HG03045 (cell line): ENCODE measurements at regions not wholly inside any gene's neighbourhood (a gene's known extent, or its start where the extent isn't known, plus 50 kb on each side); places are given as distances from the start of the nearest gene placed in this dataset.
"Not testable (repeated sequence)": the region's sequence is repeated elsewhere in the genome, so short reads cannot be mapped to it uniquely, and the experiment has no call there.

Source experiments
- ATAC-seq: cut with Tn5 transposase; IDR thresholded peaks from one replicate; pipeline ENCODE4 v1.9.1; 2021; ENCODE audit warnings: mild to moderate bottlenecking, moderate library complexity; ENCODE audit not compliant: unreplicated experiment

GRCh38 chr1:186775881-186776560, 52.7 kb upstream of the PLA2G4A start:
- ATAC-seq, result no peak

DNA sequence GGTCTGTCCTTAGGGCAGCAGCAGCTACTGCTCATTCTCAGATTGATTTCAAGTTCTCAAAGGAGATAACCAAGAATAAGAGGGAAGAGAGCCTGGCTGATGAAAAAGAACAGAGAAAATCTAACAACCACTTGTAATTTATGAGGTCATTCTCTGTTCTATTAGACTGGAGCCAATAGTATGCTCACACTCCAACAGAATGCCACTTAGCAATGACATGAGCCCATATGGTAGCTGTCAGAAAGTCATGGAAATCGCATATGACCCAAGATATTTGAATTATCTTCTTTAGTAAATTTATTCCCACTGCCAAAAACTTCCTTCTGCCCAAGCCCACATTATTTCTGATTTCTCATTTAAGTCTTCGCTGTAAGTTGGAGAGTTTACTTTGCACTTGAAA, 53.7 kb upstream of the PLA2G4A start:
- ATAC-seq, result no peak

GRCh38 chr1:186772228-186772627, 56.5 kb upstream of the PLA2G4A start:
- no peak for ATAC-seq

- no peak for ATAC-seq
Measured at GRCh38 chr1:186770421-186770820, 58.3 kb upstream of the PLA2G4A start.

DNA sequence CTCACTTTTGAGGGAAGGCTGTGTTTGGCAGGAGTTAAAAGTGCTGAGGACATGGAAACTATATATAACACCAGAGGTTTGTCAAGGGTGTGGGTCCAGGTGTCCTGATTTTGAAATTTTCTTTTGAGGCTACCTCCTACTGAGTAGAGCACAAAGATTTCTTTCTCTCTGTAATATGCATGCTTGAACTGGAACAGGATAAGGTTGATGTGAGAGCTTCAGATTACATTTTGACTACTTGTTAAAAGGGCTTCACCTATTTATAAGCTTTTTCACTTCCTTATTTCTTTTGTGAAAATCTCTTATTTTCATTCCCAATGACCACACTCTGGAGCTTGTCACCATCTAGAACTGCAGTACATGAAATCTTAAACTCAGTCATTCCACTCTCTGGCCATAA, 59.8 kb upstream of the PLA2G4A start:
- ATAC-seq, result peak; percentile 79

GRCh38 chr1:186765446-186765845, 63.3 kb upstream of the PLA2G4A start:
- ATAC-seq, result no peak

- peak; percentile 74 for ATAC-seq
Measured at GRCh38 chr1:186763107-186763506, 65.6 kb upstream of the PLA2G4A start.

GRCh38 chr1:186762653-186763052, 66.1 kb upstream of the PLA2G4A start:
- no peak for ATAC-seq

DNA sequence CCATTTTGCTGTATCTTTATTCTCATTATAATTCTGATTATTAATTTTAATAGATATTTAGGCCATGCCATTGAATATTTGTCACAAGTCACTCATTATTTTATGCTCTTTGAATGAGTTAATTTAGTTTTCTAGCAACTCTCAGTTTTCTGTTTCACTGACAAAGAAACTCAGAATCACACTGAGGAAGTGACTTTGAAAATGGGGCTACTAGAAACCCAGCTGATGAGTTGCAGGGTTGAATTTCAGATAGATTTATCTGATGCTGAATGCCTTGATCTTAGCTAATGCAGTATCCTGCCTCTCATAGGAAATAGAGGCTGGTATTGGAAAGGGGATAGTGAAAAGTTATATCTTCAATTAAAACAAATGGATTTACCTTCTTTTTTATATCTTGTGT, 67.4 kb upstream of the PLA2G4A start:
- no peak for ATAC-seq

DNA sequence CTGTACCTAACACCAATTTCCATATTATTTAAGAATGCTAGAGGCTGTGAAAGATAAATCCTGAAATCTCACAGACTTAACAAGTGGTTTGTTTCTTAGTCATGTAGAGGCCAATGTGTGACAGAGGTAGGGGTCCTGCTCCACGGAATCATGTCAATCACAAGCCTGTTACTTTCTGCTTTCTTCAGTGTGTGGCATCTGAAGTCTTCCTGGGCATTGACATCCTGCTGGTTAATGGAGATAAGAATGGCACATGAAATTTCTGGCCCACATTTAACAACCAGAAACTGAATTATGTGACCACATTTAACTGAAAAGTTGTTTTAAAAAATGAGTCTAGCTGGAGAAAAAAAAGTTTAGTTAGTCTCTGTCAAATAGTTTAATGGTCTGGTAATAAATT, 68.3 kb upstream of the PLA2G4A start:
- no peak for ATAC-seq

DNA sequence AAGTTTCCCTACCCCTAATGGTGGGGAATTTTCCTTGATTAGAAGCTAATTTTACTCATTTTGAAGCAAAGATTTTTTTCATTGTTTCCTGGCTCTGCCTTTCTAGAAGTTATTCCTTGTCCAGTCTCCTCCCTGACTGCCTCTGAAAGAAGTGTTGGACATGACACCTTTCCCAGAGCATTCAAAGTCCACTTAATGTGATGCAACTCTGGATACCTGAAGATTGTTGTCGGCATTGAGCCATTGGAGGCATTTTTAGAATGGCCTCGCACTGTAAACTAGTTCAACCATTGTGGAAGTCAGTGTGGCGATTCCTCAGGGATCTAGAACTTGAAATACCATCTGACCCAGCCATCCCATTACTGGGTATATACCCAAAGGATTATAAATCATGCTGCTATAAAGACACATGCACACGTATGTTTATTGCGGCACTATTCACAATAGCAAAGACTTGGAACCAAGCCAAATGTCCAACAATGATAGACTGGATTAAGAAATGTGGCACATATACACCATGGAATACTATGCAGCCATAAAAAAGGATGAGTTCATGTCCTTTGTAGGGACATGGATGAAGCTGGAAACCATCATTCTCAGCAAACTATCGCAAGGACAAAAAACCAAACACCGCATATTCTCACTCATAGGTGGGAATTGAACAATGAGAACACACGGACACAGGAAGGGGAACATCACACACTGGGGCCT, 69.7 kb upstream of the PLA2G4A start:
- not testable (repeated sequence) for ATAC-seq

- ATAC-seq, result no peak
Measured at GRCh38 chr1:186757851-186758250, 70.9 kb upstream of the PLA2G4A start.

DNA sequence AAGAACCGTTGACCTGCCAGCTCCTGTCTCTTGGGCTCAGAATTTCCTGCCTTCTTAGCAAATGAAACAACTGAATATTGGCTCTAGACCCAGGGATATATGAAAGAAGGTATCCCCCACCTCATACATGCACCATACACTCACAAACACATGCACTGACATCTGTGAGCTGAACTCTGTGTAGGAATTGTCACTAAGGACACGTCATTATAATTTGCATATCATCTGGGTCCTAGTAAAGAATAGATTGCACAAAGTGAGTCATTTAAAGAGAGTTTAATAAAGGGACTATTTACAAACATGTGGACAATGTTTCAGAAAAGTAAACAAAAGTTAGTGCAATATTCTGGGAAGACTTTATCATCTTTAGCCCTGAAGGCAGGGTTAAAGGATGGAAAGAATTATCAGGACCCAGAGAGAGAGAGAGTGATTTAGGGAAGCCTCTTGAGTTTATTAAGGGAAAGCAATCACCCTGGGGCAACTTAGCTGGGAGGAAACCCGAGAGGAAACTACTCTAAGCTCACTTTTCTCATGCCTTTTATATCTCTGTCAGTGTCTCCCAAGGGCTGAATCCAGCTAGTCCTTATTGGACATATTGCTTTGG, 74.1 kb upstream of the PLA2G4A start:
- no peak for ATAC-seq

GRCh38 chr1:186753241-186753640, 73.0 kb upstream of the PTGS2 start:
- no peak for ATAC-seq

DNA sequence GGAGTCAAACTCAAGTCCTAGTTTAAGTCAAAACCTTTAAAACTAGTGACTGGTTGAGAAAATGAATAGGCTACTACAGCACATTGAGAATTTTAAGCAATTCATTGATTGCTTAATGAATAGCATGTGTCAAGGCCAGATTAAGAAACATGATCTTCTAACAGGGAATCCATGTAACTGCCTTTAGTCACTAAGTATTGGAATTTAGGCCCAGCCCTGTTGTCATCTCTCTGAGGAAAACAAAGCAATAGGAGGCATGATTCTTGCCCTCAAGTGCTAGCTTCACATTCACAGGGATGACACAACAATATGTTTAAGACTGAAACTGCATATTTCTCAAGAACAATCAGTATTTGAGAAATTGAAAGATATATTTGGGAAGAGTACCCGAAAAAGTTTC, 70.0 kb upstream of the PTGS2 start:
- no peak for ATAC-seq

- ATAC-seq, result no peak
Measured at GRCh38 chr1:186749820-186750219, 69.6 kb upstream of the PTGS2 start.

DNA sequence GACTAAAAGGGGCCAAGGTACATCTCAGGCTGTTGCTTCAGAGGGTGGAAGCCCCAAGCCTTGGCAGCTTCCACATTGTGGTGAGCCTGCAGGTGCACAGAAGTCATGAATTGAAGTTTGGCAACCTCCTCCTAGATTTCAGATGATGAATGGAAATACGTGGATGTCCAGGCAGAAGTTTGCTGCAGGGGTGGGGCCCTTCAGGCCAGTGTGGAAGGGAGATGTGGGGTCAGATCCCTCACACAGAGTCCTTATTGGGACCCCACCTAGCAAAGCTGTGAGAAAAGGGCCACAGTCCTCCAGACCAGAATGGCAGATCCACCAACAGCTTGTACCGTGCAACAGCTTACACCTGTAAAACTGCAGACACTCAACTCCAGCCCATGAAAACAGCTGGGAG, 67.4 kb upstream of the PTGS2 start:
- ATAC-seq, result no peak

- no peak for ATAC-seq
Measured at GRCh38 chr1:186745531-186746146, 65.4 kb upstream of the PTGS2 start.

- no peak for ATAC-seq
Measured at GRCh38 chr1:186741640-186742039, 61.4 kb upstream of the PTGS2 start.

- ATAC-seq, result peak; percentile 60
Measured at GRCh38 chr1:186740324-186740723, 60.1 kb upstream of the PTGS2 start.

GRCh38 chr1:186739515-186739914, 59.3 kb upstream of the PTGS2 start:
- no peak for ATAC-seq

DNA sequence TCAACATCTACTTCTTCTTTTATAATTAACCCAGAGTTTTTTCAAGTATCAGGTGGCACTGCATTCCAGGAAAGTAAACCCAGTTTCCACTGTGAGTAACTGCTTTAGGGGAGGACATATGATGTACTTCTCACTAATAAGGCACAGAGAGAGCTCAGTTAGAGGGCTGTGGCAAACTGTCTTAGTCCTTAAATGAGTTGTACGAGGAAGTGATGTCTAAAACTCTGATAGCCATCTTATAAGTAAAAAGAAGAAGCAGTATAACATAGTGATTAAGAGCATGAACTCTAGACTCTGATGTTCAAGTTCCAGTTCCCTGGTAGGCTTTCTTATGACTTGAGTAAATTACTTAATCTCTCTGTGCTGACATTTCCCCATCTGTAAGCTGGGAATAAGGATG, 58.7 kb upstream of the PTGS2 start:
- ATAC-seq, result peak; percentile 81
